ENCODE measurements at regions not wholly inside any gene's neighbourhood (a gene's known extent, or its start where the extent isn't known, plus 50 kb on each side); places are given as distances from the start of the nearest gene placed in this dataset.

- TF ChIP-seq CTCF (IDR thresholded peaks at IDR 0.05; ENCODE audit: low read depth, low read length), result no peak
- H3K27me3 ChIP-seq (ENCODE audit: control insufficient read depth, insufficient read depth, low read length), result no peaks in the 10 kb centered on the region
- no peak overlapping the region for H3K27ac ChIP-seq (ENCODE audit: low read depth, low read length)
- no peaks in the 10 kb centered on the region for H3K9me3 ChIP-seq (ENCODE audit: control insufficient read depth, insufficient read depth, low read length)
- no peak overlapping the region for H3K4me3 ChIP-seq (ENCODE audit: low read depth, low read length)
- DNase-seq (ENCODE audit: low read depth, low spot score), result no peak
- CTCF ChIA-PET, result interaction anchor here (1.0 kb wide), 1 partner anchor 188 kb away, joined by 4 read pairs; no protein-coding TSS in a partner anchor
- POLR2A ChIA-PET, result no interaction called here
Measured at GRCh38 chr10:10865303-10865702, 152.4 kb upstream of the CELF2 start.

GRCh38 chr10:10865913-10866312, 151.8 kb upstream of the CELF2 start:
- Histone ChIP-seq H3K4me3 (ENCODE audit: low read depth, low read length) (no peak overlapping the region), H3K27me3 (ENCODE audit: control insufficient read depth, insufficient read depth, low read length) (no peaks in the 10 kb centered on the region), H3K27ac (ENCODE audit: low read depth, low read length) (no peak overlapping the region), H3K9me3 (ENCODE audit: control insufficient read depth, insufficient read depth, low read length) (peaks cover 2% of the 10 kb centered on the region; the same call in 1 of the 2 replicates)
- DNase-seq (ENCODE audit: low read depth, low spot score), result no peak
- ChIA-PET POLR2A (no interaction called here), CTCF (interaction anchor here (0.6 to 1.0 kb wide), 2 partner anchors 189 to 1160 kb away, joined by 4 to 6 read pairs; no protein-coding TSS in a partner anchor)
- TF ChIP-seq CTCF (IDR thresholded peaks at IDR 0.05; ENCODE audit: low read depth, low read length), result no peak

- POLR2A ChIA-PET, result no interaction called here
- DNase-seq (ENCODE audit: low read depth, low spot score), result no peak
- no peak overlapping the region for H3K27ac ChIP-seq (ENCODE audit: low read depth, low read length)
Measured at GRCh38 chr10:10869592-10869991, 148.1 kb upstream of the CELF2 start.

GRCh38 chr10:10870523-10871241, 147.0 kb upstream of the CELF2 start:
- peaks cover 2% of the 10 kb centered on the region; the same call in 1 of the 2 replicates for H3K9me3 ChIP-seq (ENCODE audit: control insufficient read depth, insufficient read depth, low read length)
- no peak overlapping the region for H3K27ac ChIP-seq (ENCODE audit: low read depth, low read length)
- no peak overlapping the region for H3K4me3 ChIP-seq (ENCODE audit: low read depth, low read length)
- no peak for TF ChIP-seq CTCF (IDR thresholded peaks at IDR 0.05; ENCODE audit: low read depth, low read length)
- ChIA-PET CTCF (no interaction called here), POLR2A (no interaction called here)
- H3K27me3 ChIP-seq (ENCODE audit: control insufficient read depth, insufficient read depth, low read length), result no peaks in the 10 kb centered on the region
- DNase-seq (ENCODE audit: low read depth, low spot score), result no peak

More at GRCh38 chr10:10869592-10869991, 148.1 kb upstream of the CELF2 start:
- CTCF ChIA-PET, result no interaction called here
- Histone ChIP-seq H3K4me3 (ENCODE audit: low read depth, low read length) (no peak overlapping the region), H3K9me3 (ENCODE audit: control insufficient read depth, insufficient read depth, low read length) (peaks cover 2% of the 10 kb centered on the region; the same call in 1 of the 2 replicates), H3K27me3 (ENCODE audit: control insufficient read depth, insufficient read depth, low read length) (no peaks in the 10 kb centered on the region)
- no peak for TF ChIP-seq CTCF (IDR thresholded peaks at IDR 0.05; ENCODE audit: low read depth, low read length)

- no peak overlapping the region for H3K27ac ChIP-seq (ENCODE audit: low read depth, low read length)
- no peak overlapping the region for H3K4me3 ChIP-seq (ENCODE audit: low read depth, low read length)
- H3K27me3 ChIP-seq (ENCODE audit: control insufficient read depth, insufficient read depth, low read length), result no peaks in the 10 kb centered on the region
- ChIA-PET POLR2A (interaction anchor here (0.6 to 1.4 kb wide), 2 partner anchors 20 to 41 kb away, joined by 6 to 7 read pairs; no protein-coding TSS in a partner anchor), CTCF (no interaction called here)
- no peak for TF ChIP-seq CTCF (IDR thresholded peaks at IDR 0.05; ENCODE audit: low read depth, low read length)
- peaks cover 2% of the 10 kb centered on the region; the same call in 1 of the 2 replicates for H3K9me3 ChIP-seq (ENCODE audit: control insufficient read depth, insufficient read depth, low read length)
- no peak for DNase-seq (ENCODE audit: low read depth, low spot score)
Measured at GRCh38 chr10:10871352-10871751, 146.3 kb upstream of the CELF2 start.

Data from AG04450 (cell line).